GM19463 (cell line): ENCODE measurements at regions not wholly inside any gene's neighbourhood (a gene's known extent, or its start where the extent isn't known, plus 50 kb on each side); places are given as distances from the start of the nearest gene placed in this dataset.
"Not testable (repeated sequence)": the region's sequence is repeated elsewhere in the genome, so short reads cannot be mapped to it uniquely, and the experiment has no call there.

Source experiments
- ATAC-seq: cut with Tn5 transposase; IDR thresholded peaks from one replicate; pipeline ENCODE4 v1.9.1; 2021; ENCODE audit warnings: mild to moderate bottlenecking, moderate library complexity; ENCODE audit not compliant: unreplicated experiment

GRCh38 chr7:86045197-86045596 lies 598.5 kb upstream of the GRM3 start:
- ATAC-seq: not testable (repeated sequence)

- no peak for ATAC-seq
These were observed 617.9 kb upstream of the GRM3 start for GRCh38 chr7:86025807-86026206.

- no peak for ATAC-seq
These were observed 630.0 kb upstream of the GRM3 start for GRCh38 chr7:86013662-86014061.

GRCh38 chr7:86012971-86013370 lies 630.7 kb upstream of the GRM3 start:
- no peak for ATAC-seq

DNA sequence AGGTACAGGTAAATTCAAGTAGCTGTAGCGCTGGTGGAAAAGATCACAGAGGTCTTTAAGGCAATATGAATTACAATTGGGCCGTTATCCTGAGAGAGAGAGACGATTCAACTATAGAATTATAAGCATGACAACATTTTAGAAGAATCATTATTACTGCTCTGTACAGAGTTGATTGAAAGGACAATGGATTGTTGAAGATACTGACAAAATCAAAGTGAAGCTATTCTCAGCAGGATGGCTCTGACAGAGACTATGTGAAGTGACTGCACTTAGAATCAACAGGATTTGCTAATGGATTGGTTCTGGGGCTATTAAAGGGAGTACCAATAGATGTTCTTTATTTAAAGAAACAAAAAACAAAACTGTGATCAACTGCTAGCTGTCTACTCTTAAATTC lies 634.8 kb upstream of the GRM3 start:
- no peak for ATAC-seq

DNA sequence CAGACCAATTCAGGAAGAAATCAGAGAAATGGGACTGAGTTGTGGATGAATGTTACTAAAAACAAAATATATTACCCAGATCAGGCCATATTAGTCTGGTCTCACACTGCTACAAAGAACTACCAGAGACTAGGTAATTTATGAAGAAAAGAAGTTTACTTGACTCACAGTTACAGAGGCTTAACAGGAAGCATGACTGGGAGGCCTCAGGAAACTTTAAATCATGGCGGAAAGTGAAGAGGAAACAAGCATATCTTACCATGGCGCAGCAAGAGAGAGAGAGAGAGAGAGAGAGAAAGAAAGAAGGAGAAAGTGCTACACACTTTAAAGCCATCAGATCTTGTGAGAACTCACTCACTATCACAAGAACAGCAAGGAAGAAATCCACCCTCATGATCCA lies 636.8 kb upstream of the GRM3 start:
- no peak for ATAC-seq

GRCh38 chr7:86002858-86003257 lies 640.9 kb upstream of the GRM3 start:
- ATAC-seq: no peak

DNA sequence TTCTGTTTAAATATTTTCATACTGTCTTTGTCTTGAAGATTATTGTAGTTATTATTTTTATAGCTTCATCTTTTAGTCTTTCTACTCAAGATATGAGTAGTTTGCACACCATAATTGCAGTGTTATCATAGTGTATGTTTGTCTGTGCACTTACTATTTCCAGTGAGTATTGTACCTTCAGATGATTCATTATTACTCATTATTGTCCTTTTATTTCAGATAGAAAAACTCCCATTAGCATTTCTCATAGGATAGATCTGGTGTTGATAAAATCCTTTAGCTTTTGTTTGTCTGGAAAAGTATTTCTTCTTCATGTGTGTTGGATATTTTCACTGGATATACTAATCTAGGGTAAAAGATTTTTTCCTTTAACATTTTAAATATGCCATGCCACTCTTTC lies 646.2 kb upstream of the GRM3 start:
- no peak for ATAC-seq

- ATAC-seq: no peak
These were observed 648.6 kb upstream of the GRM3 start for GRCh38 chr7:85995101-85995500.

DNA sequence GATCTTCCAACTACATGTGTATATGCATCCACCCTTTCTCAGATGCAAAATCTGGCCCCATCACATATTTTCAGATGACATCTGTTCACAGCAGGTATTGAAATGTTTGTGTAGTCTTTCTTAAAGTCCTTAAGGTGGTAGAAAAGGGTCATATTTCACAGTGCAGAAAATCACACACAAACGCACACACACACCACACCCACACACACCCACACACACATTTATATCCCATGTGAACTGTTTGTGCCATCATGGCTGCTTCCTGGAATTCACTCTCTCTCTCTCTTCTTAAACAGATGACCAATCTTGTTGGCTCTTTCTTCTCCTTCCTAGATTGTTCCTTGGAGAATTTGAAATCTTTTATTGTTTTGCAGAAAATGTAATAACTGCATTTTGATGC lies 663.0 kb upstream of the GRM3 start:
- no peak for ATAC-seq

DNA sequence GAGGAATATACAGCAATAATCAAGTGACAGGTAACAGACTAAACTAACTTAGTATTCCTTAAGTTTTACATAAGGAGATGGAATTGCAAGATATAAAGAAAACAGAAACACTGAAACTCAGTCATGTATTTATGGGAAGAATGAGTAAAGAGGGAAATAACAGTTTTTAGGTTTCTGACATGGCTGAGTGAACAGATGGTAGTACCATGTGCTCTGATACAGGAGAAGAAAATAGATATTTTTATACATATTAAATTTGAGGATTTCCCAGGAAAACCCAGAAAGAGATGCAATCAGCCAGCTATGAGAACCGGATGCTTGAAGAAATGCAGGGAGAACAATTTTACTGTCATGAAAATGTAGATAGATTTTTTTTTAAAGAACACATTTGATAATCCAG lies 669.5 kb upstream of the GRM3 start:
- no peak for ATAC-seq

GRCh38 chr7:85972504-85973141 lies 671.1 kb upstream of the GRM3 start:
- ATAC-seq: no peak

DNA sequence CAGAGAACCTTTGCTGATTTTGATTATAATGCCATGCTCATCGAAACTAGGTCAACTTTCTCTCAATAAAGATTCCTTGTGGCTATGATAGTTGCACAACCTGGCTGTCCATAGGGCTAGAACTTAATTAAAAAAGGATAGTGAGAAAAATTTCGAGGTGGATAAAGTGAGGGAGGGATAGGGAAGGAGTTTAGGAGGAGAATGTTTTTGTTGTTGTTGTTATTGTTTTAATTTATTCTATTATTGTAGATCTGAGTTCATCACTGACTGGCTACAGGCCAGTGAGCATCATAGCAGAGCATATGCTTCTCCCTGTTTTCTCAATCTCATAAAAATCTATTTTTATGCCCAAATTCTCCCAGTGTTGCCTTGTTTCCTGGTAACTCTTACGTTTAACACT lies 688.7 kb upstream of the GRM3 start:
- ATAC-seq: no peak

DNA sequence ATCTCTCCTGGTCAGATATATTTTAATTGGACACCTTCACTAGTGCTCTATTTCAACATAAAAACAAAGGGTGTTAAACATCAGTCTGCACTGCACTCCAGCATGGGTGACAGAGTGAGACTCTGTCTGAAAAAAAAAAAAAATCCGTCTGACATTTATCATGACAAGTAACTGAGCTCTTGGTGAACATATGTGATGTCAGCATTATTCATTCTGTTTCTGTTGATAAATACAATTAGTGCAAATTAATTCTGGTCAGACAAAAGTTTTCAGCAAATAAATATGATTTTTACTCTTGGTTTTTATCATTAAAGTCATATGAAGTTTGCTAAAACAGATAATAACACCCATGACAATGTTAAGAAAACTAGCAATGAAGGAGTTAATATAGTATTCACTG lies 692.8 kb upstream of the GRM3 start:
- ATAC-seq: no peak

GRCh38 chr7:85950418-85950817 lies 693.3 kb upstream of the GRM3 start:
- no peak for ATAC-seq

- ATAC-seq: no peak
These were observed 695.9 kb upstream of the GRM3 start for GRCh38 chr7:85947767-85948166.

- no peak for ATAC-seq
These were observed 702.9 kb upstream of the GRM3 start for GRCh38 chr7:85940798-85941197.

DNA sequence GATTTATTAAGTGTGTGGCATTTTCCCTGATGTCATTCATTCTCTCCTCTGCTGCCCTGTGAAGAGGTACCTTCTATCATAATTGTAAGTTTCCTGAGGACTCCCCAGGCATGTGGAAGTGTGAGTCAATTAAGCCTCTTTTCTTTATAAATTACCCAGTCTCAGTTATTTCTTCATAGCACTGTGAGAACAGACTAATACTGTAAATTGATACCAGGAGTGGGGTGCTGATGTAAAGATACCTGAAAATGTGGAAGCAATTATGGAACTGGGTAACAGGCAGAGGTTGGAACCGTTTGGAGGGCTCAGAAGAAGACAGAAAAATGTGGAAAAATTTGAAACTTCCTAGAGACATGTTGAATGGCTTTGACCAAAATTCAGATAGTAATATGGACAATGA lies 711.8 kb upstream of the GRM3 start:
- no peak for ATAC-seq

DNA sequence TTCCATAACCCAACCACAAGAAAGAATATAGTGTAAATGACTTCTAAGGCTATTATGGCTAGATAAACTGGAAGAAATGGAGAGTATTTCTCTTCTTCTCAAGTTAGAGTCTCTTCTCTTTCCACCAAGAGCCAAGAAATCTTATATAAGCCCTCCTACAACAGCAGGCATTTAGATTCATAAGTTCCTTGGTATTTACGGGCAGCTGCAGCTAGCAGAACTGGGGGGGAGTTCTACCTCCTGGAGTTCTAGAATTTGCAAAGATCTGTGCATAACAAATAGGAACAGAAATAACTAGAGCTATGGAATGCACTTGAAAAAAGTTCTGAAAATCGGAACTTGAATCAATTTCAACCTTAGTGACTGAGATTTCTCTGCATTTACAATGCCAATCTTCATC lies 715.2 kb upstream of the GRM3 start:
- no peak for ATAC-seq

- ATAC-seq: no peak
These were observed 716.5 kb upstream of the GRM3 start for GRCh38 chr7:85927226-85927625.

DNA sequence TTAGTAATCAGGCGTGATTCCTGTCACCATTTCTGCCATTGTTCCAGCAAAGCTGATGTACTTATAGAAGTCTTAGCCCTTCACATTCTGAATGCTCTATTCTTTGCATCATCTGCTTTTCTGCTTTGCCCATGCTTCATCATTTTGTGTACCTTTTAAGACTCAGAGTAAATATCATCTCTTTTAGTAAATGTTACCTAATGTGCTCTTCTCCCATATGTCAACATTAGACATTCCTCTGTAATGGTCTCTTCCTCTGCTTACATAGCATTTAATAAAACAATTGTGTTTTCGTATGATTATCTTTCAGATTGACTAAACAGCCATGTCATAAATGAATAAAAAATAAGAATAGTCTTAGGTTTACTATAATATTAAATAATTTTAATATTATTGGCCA lies 719.6 kb upstream of the GRM3 start:
- ATAC-seq: no peak

DNA sequence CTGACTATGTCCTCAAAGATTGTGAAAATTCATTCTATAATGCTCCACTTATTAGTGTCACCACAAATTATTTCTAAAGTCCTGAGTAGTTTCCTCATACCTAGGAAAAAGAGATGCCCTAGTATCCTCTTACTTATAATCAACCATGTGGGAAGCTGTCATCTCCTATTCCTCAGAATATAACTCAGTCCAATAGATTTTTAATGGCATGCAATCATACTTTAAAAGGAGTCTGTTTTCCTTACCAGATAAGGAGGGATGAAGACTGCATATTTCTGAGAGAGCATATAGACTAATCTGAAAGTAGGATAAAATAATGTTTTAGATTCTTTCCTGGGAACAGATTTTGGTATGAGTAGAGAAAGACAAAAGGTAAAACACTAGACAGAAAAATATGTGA lies 727.7 kb upstream of the GRM3 start:
- ATAC-seq: no peak

DNA sequence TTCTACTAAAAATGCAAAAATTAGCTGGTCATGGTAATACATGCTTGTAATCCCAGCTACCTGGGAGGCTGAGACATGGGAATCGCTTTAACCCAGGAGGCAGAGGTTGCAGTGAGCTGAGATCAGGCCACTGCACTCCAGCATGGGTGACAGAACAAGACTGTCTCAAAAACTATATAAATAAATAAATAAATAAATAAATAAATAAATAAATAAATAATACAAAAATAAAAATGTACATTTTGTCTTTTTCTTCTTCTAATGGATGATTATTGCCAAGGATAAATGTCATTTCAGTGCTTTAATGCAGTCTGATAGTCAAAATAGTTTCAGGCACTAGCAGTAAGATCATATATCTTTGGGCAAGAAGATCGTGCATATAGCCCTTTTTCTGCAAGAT lies 727.6 kb upstream of the SEMA3D start:
- no peak for ATAC-seq

- no peak for ATAC-seq
These were observed 721.2 kb upstream of the SEMA3D start for GRCh38 chr7:85908051-85908450.
